HepG2 (cell line): ENCODE measurements at regions not wholly inside any gene's neighbourhood (a gene's known extent, or its start where the extent isn't known, plus 50 kb on each side); places are given as distances from the start of the nearest gene placed in this dataset.

Experiments
- CTCF ChIP-seq: sonication (generic); formaldehyde crosslinking; IDR thresholded peaks from 2 replicates; pipeline ENCODE4 v1.5.0; 2020; ENCODE audit warnings: mild to moderate bottlenecking, missing genetic modification reagents, moderate library complexity
- EZH2 ChIP-seq: conservative IDR thresholded peaks from 2 replicates; pipeline ENCODE4 v1.6.1; 2012; ENCODE audit warnings: mild to moderate bottlenecking, low read depth, low read length, moderate library complexity
- KDM5A ChIP-seq: fragments of 200-600 bp; sonication (generic); IDR thresholded peaks from 2 replicates; pipeline ENCODE4 v1.7.0; 2018; ENCODE audit warnings: antibody characterized with exemption, mild to moderate bottlenecking, low read length, borderline replicate concordance
- POLR2A ChIP-seq, 2 experiments: IDR thresholded peaks; 2 replicates each; pipeline ENCODE4 v1.6.1; 2011; ENCODE audit warnings: low read depth in 2 of 2, low read length in 2 of 2, mild to moderate bottlenecking in 1 of 2, moderate library complexity in 1 of 2; ENCODE audit not compliant: insufficient read depth in 1 of 2
- PREB ChIP-seq: sonication (generic); formaldehyde crosslinking; IDR thresholded peaks from 2 replicates; pipeline ENCODE4 v1.4.0; 2020; ENCODE audit warnings: missing genetic modification reagents
- RFXAP ChIP-seq: sonication (generic); formaldehyde crosslinking; IDR thresholded peaks from 2 replicates; pipeline ENCODE4 v1.4.0; 2020; ENCODE audit warnings: missing genetic modification reagents, borderline replicate concordance
- ZNF205 ChIP-seq: IDR thresholded peaks from 2 replicates; pipeline ENCODE4 v1.6.1; 2018; ENCODE audit warnings: missing biosample characterization, missing genetic modification reagents
- ZNF331 ChIP-seq: sonication (generic); formaldehyde crosslinking; IDR thresholded peaks from 2 replicates; pipeline ENCODE4 v1.4.0; 2020; ENCODE audit warnings: missing genetic modification reagents

- TF ChIP-seq EZH2 (no peak), CTCF (CRISPR knock-in tag) (no peak), POLR2A (IDR thresholded peaks at IDR 0.05; ENCODE audit: insufficient read depth in 1 of 2, low read depth in 2 of 2, low read length in 2 of 2) (no peak), KDM5A (no peak), RFXAP (CRISPR knock-in tag) (no peak), ZNF331 (CRISPR knock-in tag) (no peak), ZNF205 (no peak), PREB (CRISPR knock-in tag) (no peak)
These were observed 269.3 kb upstream of the MIR17HG start for GRCh38 chr13:91078093-91078679.
